Fibroblast of upper back skin (primary cell): ENCODE measurements at regions not wholly inside any gene's neighbourhood (a gene's known extent, or its start where the extent isn't known, plus 50 kb on each side); places are given as distances from the start of the nearest gene placed in this dataset.

ENCODE experiments used
- DNase-seq: peaks from one replicate; pipeline ENCODE4 v3.0.0-alpha.2; 2013

GRCh38 chr7:118580743-118581382 is 356.4 kb downstream of the ANKRD7 start:
- DNase-seq = no peak

- DNase-seq = no peak
Observed at GRCh38 chr7:118583641-118584040, 359.1 kb downstream of the ANKRD7 start.

DNA sequence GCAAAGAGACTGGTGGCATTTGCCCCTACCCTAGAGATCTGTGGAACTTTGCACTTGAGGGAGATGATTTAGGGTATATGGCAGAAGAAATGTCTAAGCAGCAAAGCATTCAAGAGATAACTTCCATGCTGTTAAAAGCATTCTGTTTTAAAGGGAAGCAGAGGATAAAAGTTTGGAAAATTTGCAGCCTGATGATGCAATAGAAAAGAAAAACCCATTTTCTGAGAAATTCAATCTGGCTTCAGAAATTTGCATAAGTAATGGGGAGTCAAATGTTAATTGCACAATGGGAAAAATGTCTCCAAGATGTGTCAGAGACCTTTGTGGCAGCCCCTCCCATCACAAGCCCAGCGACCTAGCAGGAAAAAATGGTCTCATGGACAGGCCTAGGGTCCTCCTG is 361.7 kb downstream of the ANKRD7 start:
- no peak for DNase-seq

DNA sequence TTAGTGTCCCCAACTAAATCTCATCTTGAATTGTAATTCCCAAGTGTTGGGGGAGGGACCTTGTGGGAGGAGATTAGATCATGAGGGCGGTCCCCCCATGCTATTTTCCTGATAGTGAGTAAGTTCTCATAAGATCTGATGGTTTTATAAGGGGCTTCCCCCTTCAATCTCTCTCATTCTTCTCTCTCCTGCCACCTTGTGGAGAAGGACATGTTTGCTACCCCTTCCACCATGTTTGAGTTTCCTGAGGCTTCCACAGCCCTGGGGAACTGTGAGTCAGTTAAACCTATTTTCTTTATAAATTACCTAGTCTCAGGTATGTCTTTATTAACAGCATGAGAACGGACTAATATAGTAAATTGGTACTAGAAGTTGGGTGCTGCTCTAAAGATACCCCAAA is 365.6 kb downstream of the ANKRD7 start:
- DNase-seq = no peak

DNA sequence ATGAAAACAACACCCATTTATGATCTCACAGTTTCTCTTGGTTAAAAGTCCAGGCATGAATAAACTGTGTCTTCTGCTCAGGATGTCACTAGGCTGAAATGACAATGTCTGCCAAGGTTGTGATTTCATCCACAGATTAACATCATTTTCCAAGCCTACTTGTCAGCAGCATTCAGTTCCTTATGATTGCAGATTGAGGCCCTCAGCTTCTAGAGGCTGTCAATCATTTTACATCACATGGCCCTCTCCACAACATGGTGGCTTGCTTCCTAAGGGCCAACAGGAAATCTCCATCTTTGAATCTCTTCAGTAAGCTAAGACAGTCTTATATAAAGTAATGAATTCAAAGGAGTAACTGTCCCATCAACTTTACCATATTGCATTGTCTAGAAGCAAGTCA is 377.6 kb downstream of the ANKRD7 start:
- DNase-seq = no peak

- no peak for DNase-seq
Observed at GRCh38 chr7:118606602-118607001, 382.1 kb downstream of the ANKRD7 start.

DNA sequence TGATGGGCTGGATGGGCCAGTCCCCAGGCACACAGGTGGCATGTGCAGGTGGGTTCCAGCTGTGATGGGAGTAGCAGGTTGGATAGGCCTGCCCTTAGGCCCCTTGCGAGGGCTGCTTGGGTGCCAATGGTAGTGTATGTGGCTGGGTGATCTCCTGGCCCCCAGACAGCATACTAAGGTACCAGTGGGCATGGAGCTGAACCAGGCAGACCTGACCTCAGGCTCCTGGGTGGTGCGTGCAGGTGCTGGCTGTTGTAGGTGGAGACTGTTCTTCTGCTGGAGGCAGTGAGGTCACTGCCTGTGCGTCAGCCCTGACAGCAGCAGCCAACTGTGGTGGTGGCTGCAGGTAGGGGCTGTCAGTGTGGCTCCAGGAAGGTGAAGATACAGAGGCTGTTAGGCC is 384.7 kb downstream of the ANKRD7 start:
- no peak for DNase-seq

DNA sequence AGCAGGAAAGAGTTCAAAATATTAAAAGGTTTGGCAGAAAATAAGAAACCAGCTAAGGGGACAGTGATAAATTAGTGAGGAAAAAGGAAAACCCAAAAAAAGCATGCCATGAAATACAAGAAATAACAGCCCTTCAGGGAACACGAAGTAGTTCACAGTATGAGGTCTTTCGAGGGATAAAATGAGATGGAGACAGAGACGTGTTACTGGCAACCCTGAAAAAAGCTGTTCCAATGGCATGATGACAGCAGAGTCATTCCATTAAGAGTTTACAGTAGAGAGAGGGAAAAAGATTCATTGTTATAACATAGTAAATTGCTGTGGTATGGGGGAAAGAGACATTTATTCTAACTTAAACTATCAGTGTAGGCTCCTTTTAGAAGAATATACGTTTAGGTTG is 391.2 kb downstream of the ANKRD7 start:
- DNase-seq = no peak

DNA sequence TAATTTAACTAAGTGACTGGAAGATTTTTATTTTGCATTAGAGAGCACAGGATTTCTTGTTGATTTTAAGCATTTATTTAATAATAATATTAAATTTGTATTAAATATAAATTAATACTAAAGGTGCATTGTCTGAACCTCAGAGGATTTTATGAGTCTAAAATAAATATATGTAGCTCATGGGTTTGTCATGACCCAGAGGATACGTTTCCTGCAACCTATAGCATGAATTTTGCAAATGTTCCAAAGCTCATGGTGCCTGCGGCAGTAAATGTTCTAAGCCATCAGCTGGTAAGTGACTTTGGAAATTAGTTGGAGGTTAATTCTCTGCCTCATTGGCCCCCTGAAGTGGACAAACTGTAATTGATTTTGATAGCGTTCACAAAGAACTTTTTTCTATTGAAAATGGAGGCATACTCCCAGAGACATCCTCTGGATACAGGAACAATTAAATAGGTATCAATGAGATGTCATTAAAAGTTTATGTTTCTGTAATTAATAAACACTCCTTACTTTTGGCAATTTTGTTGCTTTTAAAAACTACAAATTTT is 397.4 kb downstream of the ANKRD7 start:
- DNase-seq = no peak

GRCh38 chr7:118626739-118627138 is 402.2 kb downstream of the ANKRD7 start:
- no peak for DNase-seq

- no peak for DNase-seq
Observed at GRCh38 chr7:118627467-118627866, 403.0 kb downstream of the ANKRD7 start.

GRCh38 chr7:118629898-118630438 is 405.5 kb downstream of the ANKRD7 start:
- DNase-seq = no peak

DNA sequence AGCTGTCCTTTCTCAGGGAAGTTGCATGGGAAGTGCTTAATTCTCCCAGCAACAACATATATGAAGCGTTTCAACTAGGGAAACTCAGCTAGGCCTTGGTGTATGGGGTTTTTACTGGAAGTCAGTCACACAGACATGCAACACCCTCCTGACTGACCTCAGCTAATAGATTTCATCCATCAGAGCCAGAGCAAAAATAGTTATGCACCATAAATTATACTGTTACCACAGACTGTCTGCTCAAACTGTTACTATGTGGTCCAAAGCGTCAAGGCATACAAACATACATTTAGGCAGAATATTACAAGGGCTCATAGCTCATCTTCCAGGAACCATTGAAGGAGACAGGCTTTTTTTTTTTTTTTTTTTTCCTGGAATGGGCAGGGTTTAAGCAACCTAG is 417.9 kb downstream of the ANKRD7 start:
- no peak for DNase-seq

DNA sequence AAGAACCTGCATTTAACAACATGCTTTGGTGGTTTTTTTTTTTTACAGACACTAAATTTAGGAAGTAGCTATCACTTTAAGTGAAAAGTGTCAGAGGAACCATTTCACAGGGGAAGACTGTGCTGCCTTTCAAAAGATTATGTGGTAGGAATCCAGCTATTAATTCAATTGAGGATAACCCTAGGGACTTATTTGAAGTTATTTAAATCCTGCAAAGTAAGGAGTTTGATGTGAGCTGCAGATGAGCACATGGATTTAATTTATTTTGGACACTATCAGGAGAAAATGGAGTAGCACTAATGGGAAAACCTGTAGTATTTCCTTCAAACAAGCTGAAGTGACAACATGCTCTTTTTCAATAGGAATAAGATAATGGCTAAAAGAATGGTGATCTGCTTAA is 419.8 kb downstream of the ANKRD7 start:
- DNase-seq = no peak

GRCh38 chr7:118648002-118648401 is 423.5 kb downstream of the ANKRD7 start:
- no peak for DNase-seq

GRCh38 chr7:118657391-118658005 is 433.0 kb downstream of the ANKRD7 start:
- no peak for DNase-seq

DNA sequence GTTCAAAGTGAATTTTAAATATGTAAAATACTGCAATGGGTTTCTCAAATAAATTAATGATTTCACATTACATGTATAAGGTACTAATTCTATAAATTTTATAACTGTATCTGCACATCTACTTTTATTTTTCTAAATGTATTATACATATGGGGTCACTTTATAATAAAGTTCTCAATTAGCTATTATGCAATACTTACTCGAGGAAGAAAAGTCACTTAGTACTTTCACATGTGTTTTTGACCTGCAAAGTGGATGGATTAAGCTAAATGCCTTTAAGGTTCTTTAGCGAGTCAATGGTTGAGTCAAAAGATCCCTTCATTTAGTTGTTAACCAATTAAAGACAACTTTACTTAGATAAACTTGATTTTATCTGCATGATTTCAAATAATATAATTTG is 437.8 kb downstream of the ANKRD7 start:
- no peak for DNase-seq

DNA sequence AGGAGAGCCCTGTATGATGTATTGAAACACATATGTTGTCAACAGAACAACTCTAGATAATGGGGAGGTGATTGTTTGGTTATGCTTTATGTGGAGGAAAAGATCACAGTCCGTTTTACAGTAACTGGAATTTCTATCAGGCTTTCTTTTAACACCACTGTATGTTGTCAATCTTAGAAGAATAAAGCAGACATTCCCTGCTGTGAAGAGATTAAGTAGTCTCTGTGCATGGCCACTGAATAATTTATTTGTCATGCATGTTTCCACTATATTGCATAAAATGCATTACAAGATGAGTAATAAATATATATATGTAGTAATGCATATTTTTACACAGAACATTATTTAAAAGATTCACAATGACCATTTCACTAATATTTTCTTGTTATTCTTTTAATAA is 440.0 kb downstream of the ANKRD7 start:
- no peak for DNase-seq

GRCh38 chr7:118671149-118671548 is 446.6 kb downstream of the ANKRD7 start:
- DNase-seq = no peak

DNA sequence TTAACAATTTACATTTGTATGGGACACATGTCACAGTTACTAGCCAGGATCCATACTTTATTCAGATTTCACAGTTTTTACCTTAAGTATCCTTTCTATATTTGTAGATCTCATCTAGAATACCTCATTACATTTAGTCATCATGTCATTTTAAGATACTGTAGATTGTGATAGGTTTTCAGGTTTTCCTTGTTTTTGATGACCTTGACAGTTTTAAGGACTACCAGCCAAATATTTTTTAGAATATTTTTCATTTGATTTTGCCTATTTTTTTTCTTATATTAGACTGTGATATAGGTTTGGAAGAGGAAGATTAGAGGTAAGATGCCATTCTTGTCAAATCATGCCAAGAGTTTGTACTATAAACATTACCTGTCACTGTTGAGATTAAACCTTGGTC is 460.3 kb downstream of the ANKRD7 start:
- no peak for DNase-seq

DNA sequence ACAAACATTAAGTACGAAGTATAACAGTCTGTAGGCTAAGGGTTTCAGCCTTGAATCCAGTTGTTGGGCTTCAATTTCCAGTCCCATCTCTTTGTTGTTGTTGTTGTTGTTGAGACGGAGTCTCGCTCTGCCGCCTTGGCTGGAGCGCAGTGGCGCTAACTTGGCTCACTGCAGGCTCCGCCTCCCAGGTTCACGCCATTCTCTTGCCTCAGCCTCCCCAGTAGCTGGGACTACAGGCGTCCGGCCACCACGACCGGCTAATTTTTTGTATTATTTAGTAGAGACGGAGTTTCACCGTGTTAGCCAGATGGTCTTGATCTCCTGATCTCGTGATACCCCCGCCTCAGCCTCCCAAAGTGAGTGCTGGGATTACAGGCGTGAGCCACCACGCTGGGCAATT is 464.9 kb downstream of the ANKRD7 start:
- DNase-seq = no peak

- no peak for DNase-seq
Observed at GRCh38 chr7:118696879-118697278, 472.4 kb downstream of the ANKRD7 start.

GRCh38 chr7:118699222-118699621 is 474.7 kb downstream of the ANKRD7 start:
- no peak for DNase-seq

DNA sequence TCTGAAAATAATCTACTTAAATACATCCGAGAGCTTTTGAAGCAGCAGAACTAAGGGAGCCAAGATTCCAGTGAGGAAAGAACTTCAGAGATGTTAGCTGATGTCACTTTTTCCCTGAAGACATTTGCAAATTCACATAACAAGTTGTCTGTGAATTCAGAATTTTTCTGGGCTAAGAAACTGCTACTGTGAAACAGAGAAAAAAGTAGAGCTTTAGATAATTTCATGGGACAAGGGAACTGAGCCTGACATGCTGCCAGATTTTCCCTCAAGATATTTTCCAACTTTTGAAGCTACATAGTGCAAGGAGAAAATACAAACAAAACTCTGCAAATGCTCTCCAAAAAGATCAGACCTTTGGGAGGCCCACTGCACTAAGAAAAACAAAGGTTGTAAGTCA is 484.2 kb downstream of the ANKRD7 start:
- DNase-seq = no peak

DNA sequence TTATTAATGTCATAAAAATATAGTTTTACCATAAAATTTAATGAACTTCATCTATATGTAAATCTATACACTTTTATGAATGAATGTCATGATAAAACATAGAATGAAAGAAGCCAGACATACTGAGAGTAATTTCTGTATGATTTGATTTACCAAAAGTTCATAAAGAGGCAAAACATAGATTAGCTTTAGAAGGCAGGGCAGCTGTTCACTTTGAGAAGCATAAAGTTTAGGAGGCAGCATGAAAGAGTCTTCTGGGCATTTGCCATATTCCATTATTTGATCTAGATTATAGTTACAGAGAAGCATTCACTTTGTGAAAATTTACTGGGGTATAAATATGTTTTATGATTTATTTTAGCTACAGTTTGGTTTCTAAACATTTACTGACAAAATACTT is 487.2 kb downstream of the ANKRD7 start:
- DNase-seq = no peak
